PC-9 (cell line): ENCODE measurements at regions not wholly inside any gene's neighbourhood (a gene's known extent, or its start where the extent isn't known, plus 50 kb on each side); places are given as distances from the start of the nearest gene placed in this dataset.

Experiments used
- EZH2 ChIP-seq: fragments of 200-600 bp; sonication (generic); IDR thresholded peaks from 2 replicates; pipeline ENCODE4 v1.8.0; 2017; ENCODE audit warnings: antibody characterized with exemption, low read depth
- TF ChIP-seq, protein P1 (sequence below): fragments of 200-600 bp; sonication (generic); conservative IDR thresholded peaks from 2 replicates; pipeline ENCODE4 v1.6.1; 2017; ENCODE audit warnings: mixed run types, antibody characterized with exemption, mild to moderate bottlenecking, moderate library complexity

DNA sequence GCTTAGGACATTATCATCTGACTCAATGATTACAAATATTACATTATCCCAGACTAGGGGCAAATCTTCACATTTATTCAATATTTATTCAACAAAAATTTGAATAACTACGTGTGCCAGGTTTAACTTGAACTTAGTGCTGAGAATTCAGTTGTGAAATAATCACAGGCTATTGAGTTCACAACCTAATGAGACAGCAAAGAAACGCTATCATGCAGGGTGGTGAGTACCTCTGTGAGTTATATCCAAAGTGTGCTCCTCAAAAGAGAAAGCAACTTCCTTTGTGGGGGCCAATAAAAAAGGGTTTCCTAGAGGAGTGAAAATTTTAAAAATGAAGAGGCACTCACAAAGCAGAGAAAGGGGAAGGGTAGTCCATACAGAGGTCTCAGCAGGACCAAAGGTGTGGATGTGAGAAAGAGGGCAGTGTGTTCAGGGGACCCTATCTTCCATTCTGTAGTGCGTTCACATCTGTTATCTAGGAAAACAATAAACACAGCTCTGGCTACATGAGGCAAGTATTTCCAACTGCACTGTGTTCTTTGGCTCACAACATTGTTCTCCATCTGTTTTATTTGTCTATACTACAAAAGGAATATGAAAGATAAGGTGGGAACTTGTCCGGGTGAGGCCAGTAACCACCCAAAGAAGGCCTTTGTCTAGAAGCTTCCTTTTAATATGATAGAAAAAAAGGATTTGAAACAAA lies 155.4 kb upstream of the MARCKS start:
- TF ChIP-seq, protein P1, sequence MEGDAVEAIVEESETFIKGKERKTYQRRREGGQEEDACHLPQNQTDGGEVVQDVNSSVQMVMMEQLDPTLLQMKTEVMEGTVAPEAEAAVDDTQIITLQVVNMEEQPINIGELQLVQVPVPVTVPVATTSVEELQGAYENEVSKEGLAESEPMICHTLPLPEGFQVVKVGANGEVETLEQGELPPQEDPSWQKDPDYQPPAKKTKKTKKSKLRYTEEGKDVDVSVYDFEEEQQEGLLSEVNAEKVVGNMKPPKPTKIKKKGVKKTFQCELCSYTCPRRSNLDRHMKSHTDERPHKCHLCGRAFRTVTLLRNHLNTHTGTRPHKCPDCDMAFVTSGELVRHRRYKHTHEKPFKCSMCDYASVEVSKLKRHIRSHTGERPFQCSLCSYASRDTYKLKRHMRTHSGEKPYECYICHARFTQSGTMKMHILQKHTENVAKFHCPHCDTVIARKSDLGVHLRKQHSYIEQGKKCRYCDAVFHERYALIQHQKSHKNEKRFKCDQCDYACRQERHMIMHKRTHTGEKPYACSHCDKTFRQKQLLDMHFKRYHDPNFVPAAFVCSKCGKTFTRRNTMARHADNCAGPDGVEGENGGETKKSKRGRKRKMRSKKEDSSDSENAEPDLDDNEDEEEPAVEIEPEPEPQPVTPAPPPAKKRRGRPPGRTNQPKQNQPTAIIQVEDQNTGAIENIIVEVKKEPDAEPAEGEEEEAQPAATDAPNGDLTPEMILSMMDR = no peak
- no peak for TF ChIP-seq EZH2
